ENCODE measurements at regions not wholly inside any gene's neighbourhood (a gene's known extent, or its start where the extent isn't known, plus 50 kb on each side); places are given as distances from the start of the nearest gene placed in this dataset.

DNA sequence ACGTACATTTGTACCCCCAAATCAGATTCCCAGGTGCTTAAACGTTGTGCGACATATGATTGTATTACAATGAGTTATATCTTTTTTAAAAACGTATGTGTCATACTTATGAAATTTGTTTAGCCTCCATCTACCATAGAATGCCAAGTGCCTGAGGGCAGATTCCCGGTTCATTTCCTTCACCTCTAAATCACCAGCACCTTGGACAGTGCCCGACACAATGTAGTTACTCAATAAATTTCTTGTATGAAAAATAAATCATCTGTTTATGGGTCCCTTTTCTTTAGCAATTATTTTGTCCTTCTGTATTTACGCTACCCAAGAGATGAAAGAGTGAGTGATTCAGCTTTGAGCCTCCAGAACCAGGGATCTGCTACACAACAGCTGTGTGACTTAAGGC lies 157.4 kb downstream of the TBX5 start:
- no peak for TF ChIP-seq CTCF (conservative IDR thresholded peaks at IDR 0.05)
- TF ChIP-seq ZFX (IDR thresholded peaks at IDR 0.05): no peak
